Cardiac fibroblast (primary cell): ENCODE measurements at regions not wholly inside any gene's neighbourhood (a gene's known extent, or its start where the extent isn't known, plus 50 kb on each side); places are given as distances from the start of the nearest gene placed in this dataset.

Experiments
- DNase-seq, 2 donors: peaks; one replicate each; pipeline versions ENCODE4 v3.0.0 to v3.0.0-alpha.2; 2010; ENCODE audit warnings: low read depth in 2 of 2
- H3K4me3 ChIP-seq, 2 donors: replicated peaks in 1 of 2; 1 replicate in 1 of 2; 2 replicates in 1 of 2; pipeline ENCODE4 v1.5.1; 2011; ENCODE audit warnings: low read depth in 2 of 2, low read length in 2 of 2, mild to moderate bottlenecking in 2 of 2, moderate library complexity in 1 of 2
- TF ChIP-seq, protein P1 (sequence below): IDR thresholded peaks from one replicate; pipeline ENCODE4 v1.5.1; 2011; ENCODE audit warnings: low read depth, mild to moderate bottlenecking, low read length, inconsistent platforms

DNA sequence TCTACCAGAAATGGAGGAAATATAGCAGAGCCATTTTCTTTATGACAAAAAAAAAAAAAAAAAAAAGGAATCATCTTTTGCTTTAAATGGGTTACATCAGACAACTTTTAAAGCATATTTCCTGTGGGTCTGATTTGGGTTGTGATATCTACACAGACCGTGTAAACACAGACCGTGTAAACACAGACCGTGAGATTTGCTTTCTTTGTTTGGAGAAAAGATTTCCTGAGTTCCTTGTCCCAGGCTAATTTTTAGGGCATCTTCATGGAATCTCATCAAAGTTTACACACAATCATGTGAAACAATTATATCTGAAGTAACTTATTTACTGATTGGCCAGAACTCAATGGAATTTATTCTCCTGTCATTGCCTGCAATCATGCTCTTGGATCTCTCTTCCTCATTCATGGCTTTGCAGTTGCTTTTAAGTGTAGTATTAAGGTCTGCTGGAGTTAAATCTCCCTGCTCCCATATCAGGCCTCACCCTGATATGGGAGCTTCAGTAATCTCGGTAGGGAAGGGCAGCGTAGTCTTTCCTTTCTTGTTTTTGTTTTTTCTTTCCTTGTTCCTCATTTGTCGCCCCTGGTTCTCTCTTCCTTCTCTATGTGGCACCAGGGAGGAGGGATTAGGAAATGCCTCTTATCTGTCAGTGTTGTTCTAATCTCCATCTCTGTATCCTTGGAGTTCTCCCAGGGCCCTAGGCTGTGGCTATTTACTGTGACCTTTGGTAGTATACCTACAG lies 248.6 kb upstream of the JADE1 start:
- TF ChIP-seq, protein P1, sequence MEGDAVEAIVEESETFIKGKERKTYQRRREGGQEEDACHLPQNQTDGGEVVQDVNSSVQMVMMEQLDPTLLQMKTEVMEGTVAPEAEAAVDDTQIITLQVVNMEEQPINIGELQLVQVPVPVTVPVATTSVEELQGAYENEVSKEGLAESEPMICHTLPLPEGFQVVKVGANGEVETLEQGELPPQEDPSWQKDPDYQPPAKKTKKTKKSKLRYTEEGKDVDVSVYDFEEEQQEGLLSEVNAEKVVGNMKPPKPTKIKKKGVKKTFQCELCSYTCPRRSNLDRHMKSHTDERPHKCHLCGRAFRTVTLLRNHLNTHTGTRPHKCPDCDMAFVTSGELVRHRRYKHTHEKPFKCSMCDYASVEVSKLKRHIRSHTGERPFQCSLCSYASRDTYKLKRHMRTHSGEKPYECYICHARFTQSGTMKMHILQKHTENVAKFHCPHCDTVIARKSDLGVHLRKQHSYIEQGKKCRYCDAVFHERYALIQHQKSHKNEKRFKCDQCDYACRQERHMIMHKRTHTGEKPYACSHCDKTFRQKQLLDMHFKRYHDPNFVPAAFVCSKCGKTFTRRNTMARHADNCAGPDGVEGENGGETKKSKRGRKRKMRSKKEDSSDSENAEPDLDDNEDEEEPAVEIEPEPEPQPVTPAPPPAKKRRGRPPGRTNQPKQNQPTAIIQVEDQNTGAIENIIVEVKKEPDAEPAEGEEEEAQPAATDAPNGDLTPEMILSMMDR, result no peak
- DNase-seq, result no peak
- no peak overlapping the region for H3K4me3 ChIP-seq

DNA sequence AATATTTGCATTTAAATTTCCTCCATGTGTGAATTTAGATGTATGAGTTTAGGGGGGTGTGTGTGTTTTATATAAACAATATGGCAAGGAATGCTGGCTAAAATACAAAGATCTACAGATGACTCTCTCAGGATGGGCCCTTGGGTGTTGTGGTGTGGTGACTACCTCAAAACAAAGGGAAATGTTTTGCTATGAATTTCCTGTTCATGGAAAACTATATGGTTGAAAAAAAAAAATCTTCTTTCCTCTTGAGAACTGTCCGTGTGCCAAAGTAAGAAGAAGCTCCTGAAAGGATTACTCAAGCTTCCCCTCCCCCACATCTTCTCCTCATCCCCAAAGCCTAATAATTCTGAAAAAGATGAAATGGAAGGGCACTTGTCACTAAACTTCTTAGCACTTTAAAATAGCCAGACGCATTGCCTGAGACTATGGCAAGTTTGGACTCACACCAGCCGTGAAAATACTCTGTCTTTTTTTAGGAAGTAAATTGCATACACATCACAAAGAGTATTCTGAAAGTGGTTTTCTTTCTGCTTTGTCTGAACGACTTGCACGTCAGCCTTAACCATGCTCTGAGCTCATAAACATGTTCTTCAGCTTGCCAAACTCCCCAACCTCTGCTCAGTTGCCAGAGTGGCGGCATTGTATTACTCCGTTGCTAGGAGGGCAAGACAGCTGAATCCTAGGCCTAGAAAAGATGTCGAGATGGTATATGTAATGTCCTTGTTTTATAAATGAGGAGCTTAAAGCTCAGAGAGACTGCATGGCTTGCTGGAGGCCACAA lies 250.4 kb upstream of the JADE1 start:
- TF ChIP-seq, protein P1, result no peak
- no peak overlapping the region for H3K4me3 ChIP-seq
- peak; percentile 69 to 88 for DNase-seq

DNA sequence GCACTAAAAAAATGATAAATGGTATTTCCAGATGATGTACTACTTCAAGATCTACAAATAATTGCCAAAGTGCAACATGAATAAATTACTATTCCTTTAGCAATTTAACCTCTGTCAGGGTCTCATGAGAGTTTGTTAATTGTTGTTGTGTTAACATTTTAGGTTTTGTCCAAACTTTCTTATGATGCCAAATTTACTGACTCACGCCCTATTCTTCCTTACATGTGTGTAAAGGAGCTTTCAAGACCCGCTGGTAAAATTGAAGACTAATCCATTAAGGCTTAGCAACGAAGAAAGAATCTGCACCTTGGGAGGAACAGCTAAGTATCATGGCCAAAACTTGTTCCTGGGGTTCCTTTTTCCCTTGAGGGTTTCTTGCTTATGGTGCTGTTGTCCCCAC lies 252.7 kb upstream of the JADE1 start:
- TF ChIP-seq, protein P1, result no peak
- no peak for DNase-seq
- no peak overlapping the region for H3K4me3 ChIP-seq

DNA sequence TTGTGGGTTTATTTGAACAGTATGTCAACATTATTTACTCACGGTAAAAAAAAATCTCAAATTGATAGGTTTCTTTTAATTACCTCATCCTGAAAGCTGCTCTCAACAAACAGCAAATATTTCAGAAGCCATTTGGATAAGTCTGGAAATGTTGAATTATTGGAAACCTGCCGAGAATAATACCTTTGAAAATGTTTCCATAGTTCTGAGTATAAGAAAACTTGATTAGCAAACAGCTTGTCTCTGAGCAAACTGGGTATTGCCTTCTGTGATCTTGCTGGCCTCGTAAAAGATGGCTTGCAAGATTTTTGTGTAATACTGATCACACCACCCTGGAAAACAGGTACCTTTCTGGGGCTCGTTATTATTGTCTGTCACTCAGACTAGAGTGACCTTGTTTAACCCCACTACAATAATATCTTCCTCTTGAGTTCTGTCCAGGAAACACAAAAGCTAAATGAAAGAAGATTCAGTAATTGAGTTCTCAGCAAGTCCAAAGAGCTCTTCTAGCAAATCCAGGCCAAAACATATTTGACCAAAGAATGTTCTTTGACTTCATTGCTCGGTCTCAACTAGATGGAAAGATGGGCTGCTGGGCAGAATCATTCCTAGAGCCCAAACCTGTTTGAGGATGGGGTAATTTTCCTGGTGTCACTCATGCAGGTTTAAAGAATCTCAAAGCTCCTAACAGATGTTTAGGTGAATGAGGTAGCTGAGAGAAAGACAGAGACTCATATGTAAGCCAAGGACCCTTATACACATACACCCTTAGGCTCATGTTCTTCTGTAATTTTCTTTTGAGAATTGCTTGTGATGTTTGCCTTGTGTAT lies 255.6 kb upstream of the JADE1 start:
- H3K4me3 ChIP-seq, result peak overlapping the region; percentile 49 to 56
- TF ChIP-seq, protein P1, result no peak
- DNase-seq, result peak in 1 of 2 donors; percentile 59

DNA sequence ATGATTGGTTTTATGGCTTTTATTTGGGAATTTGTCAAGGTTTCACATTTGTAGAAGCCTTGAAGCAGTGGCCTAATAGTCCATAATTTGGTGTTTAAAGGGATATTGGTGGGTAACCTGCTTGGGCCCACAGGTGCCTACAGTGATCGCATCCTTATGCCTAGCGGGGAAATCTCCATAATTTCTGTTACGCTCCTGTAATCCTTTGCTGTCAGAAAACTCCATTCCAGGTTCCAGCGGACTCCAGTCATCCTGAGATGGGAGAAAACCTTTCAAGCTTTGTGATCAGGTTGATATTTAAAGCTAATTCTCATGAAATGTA lies 257.0 kb upstream of the JADE1 start:
- no peak overlapping the region for H3K4me3 ChIP-seq
- DNase-seq, result no peak
- TF ChIP-seq, protein P1, result no peak

DNA sequence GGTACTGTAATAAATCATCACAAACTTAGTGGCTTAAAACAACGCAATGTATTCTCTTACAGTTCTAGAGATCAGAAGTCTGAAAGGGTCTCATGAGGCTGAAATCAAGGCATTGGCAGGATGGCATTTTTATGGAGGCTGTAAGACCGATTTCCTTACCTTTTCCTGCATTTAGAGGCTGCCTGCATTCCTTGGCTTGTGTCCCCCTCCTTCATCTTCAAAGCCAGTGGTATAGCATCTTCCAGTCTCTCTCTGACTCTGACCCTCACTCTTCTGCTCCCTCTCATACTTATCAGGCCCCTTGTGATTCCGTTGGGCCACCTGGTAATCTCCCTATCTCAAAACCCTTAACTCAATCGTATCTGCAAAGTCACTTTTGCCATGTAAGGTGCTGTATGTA lies 258.2 kb upstream of the JADE1 start:
- TF ChIP-seq, protein P1, result no peak
- H3K4me3 ChIP-seq, result no peak overlapping the region
- DNase-seq, result no peak
